SK-N-MC (cell line): ENCODE measurements at regions not wholly inside any gene's neighbourhood (a gene's known extent, or its start where the extent isn't known, plus 50 kb on each side); places are given as distances from the start of the nearest gene placed in this dataset.

Source experiments
- EZH2 ChIP-seq: fragments of 200-600 bp; sonication (generic); IDR thresholded peaks from one replicate; pipeline ENCODE4 v1.6.1; 2017; ENCODE audit warnings: antibody characterized with exemption
- POLR2AphosphoS5 ChIP-seq: IDR thresholded peaks from 2 replicates; pipeline ENCODE4 v1.6.1; 2012; ENCODE audit warnings: mild to moderate bottlenecking, low read depth, low read length, borderline replicate concordance

DNA sequence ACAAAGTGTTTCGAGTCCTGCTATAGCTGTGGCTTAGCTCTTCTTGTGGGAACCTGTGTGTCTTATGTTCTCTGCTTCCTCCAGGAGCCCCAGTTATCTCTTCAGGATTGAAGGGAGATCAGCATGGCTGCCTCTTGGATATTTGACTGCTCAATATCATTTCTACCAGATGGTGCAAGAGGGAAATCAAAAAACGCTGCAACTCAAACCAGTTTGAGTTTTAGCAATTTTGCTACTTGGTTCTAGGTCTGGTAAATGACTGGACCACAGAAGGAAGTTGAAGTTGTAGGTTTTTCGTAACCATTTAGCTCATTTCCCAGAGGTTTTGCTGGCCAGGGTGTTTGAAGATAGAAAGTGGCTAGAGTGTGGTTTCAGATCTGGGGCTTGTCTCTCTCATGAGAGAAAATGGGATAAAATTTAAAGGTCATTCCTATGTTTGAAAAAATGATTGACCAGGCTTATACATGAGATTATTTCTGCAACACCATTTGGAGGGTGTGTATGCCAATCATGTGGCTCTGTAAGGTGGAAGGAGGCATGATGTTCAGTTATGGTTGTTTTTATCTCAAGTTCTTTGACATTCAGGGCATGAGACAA lies 210.4 kb downstream of the SPRY1 start:
- TF ChIP-seq EZH2 (no peak), POLR2AphosphoS5 (no peak)
